ENCODE measurements at regions not wholly inside any gene's neighbourhood (a gene's known extent, or its start where the extent isn't known, plus 50 kb on each side); places are given as distances from the start of the nearest gene placed in this dataset.

DNA sequence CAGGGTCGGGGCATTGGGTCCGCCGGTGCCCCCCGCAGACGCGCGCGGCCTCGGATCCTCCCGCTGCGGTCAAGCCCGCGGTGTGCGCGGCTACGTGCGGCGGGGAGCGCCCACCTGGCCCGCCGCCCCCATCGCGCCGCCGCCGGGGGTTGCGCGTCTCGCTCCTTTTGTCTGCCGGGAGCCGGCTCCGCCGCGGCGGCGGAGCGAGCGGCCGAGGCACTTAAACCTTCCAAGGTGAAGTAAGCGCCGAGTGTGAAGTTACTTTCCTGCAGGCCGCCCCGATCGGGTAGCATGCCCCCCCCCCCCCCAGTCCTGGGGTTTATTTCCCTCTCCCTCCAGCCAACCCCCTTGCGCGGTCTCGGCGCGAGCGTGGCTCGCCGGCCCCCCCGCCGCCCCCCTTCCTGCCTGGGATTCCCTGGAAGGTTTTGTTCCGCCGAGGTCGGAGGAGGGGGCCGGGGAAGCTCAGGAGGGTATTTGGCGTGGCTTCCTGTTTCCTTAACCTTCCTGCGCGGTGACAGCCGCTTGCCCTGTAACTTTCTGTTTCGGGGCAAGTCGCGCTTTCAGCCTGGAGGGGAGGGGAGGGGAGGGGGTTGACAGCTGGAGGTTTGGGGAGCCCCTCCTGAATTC lies 56.6 kb upstream of the GSE1 start:
- TF ChIP-seq ZFP41 (CRISPR knock-in tag; IDR thresholded peaks at IDR 0.05; ENCODE audit: borderline replicate concordance) (no peak), POLR2AphosphoS5 (IDR thresholded peaks at IDR 0.05; ENCODE audit: low read depth, low read length) (no peak), CTCF (CRISPR knock-in tag; IDR thresholded peaks at IDR 0.05) (no peak)
